B cell (primary cell): ENCODE measurements at regions not wholly inside any gene's neighbourhood (a gene's known extent, or its start where the extent isn't known, plus 50 kb on each side); places are given as distances from the start of the nearest gene placed in this dataset.

Experiments
- ATAC-seq: fragments of 200-7000 bp; cut with Tn5 transposase; one replicate; pipeline ENCODE4 v1.10.0; 2021; ENCODE audit warnings: low read depth, mild to moderate bottlenecking, moderate number of reproducible peaks, moderate library complexity
- CTCF ChIA-PET: fragments of 350-600 bp; sonication (Branson Sonifier 250); formaldehyde crosslinking; loops from one replicate; lab custom pipeline; 2021; ENCODE audit warnings: antibody characterized with exemption, inconsistent platforms; lab: Charles Lee
- POLR2A ChIA-PET: fragments of 350-600 bp; sonication (Branson Sonifier 250); formaldehyde crosslinking; loops from one replicate; lab custom pipeline; 2021; ENCODE audit warnings: antibody characterized with exemption; lab: Charles Lee
- DNase-seq: peaks from one replicate; pipeline ENCODE4 v3.0.0; 2013
- H2AFZ ChIP-seq: 2 replicates; pipeline ENCODE4 v1.6.1; 2012; ENCODE audit warnings: mild to moderate bottlenecking, low read depth, low read length; ENCODE audit not compliant: insufficient read depth, poor library complexity, severe bottlenecking
- H3K27ac ChIP-seq, 2 donors: 1 replicate in 1 of 2; 2 replicates in 1 of 2; pipeline ENCODE4 v1.5.1; 2012 to 2013; ENCODE audit warnings: low read length in 2 of 2, mild to moderate bottlenecking in 2 of 2, moderate library complexity in 1 of 2
- H3K27me3 ChIP-seq, 4 experiments: fragments of 200-600 bp in 1 of 4; sonication (generic) in 1 of 4; replicated peaks in 1 of 4; 1 replicate in 2 of 4; 2 replicates in 2 of 4; pipeline versions ENCODE4 v1.6.1 to v1.7.0; 2013 to 2016; ENCODE audit warnings: low read length in 3 of 4, mild to moderate bottlenecking in 2 of 4, mixed read lengths in 1 of 4, moderate library complexity in 1 of 4; ENCODE audit not compliant: insufficient read depth in 4 of 4, control insufficient read depth in 3 of 4; ENCODE audit errors: control extremely low read depth in 1 of 4
- H3K36me3 ChIP-seq, 2 experiments: replicated peaks in 1 of 2; 1 replicate in 1 of 2; 2 replicates in 1 of 2; pipeline versions ENCODE4 v1.6.1 to v1.7.1; 2013; ENCODE audit warnings: low read length in 1 of 2; ENCODE audit not compliant: insufficient read depth in 2 of 2, control insufficient read depth in 1 of 2; ENCODE audit errors: control extremely low read depth in 1 of 2, extremely low read depth in 1 of 2
- H3K4me1 ChIP-seq, 2 donors: fragments of 200-600 bp in 1 of 2; sonication (generic) in 1 of 2; 1 replicate in 1 of 2; 2 replicates in 1 of 2; pipeline versions ENCODE4 v1.5.1 to v1.6.1; 2013 to 2017; ENCODE audit warnings: low read length in 2 of 2; ENCODE audit not compliant: control insufficient read depth in 2 of 2, insufficient read depth in 2 of 2
- H3K4me2 ChIP-seq: replicated peaks from 2 replicates; pipeline ENCODE3; 2012; ENCODE audit warnings: mild to moderate bottlenecking, low read depth, low read length; ENCODE audit not compliant: poor library complexity, severe bottlenecking
- H3K4me3 ChIP-seq, 5 experiments: fragments of 200-600 bp in 1 of 5; sonication (generic) in 1 of 5; 1 replicate in 3 of 5; 2 replicates in 2 of 5; pipeline versions ENCODE4 v1.5.1 to v1.7.0; 2011 to 2016; ENCODE audit warnings: low read length in 4 of 5, mild to moderate bottlenecking in 4 of 5, low read depth in 2 of 5, control low read depth in 1 of 5, moderate library complexity in 1 of 5; ENCODE audit not compliant: insufficient read depth in 1 of 5; ENCODE audit errors: control extremely low read depth in 1 of 5, extremely low read depth in 1 of 5
- H3K79me2 ChIP-seq: fragments of 200-600 bp; sonication (generic); one replicate; pipeline ENCODE4 v1.6.0; 2016; ENCODE audit warnings: low read length; ENCODE audit not compliant: control insufficient read depth, insufficient read depth
- H3K9ac ChIP-seq: fragments of 200-600 bp; sonication (generic); 2 replicates; pipeline ENCODE4 v1.6.1; 2017; ENCODE audit warnings: mild to moderate bottlenecking, low read length, moderate library complexity
- H3K9me3 ChIP-seq, 3 donors: one replicate each; pipeline versions ENCODE4 v1.6.1 to v1.7.1; 2013; ENCODE audit warnings: low read length in 2 of 3; ENCODE audit not compliant: control insufficient read depth in 2 of 3, insufficient read depth in 1 of 3; ENCODE audit errors: control extremely low read depth in 1 of 3
- H4K20me1 ChIP-seq: 2 replicates; pipeline ENCODE4 v1.6.0; 2012; ENCODE audit warnings: mild to moderate bottlenecking, low read length; ENCODE audit not compliant: insufficient read depth, control insufficient read depth, poor library complexity, severe bottlenecking
- H3K27ac Mint-ChIP-seq: one replicate; pipeline ENCODE4 v1.8.0; 2021; ENCODE audit warnings: mixed read lengths
- H3K27me3 Mint-ChIP-seq: one replicate; pipeline ENCODE4 v1.8.0; 2021; ENCODE audit warnings: mixed read lengths
- H3K4me1 Mint-ChIP-seq: one replicate; pipeline ENCODE4 v1.8.0; 2021; ENCODE audit warnings: mixed read lengths
- H3K4me3 Mint-ChIP-seq: one replicate; pipeline ENCODE4 v1.8.0; 2021; ENCODE audit warnings: mixed read lengths
- H3K9me3 Mint-ChIP-seq: one replicate; pipeline ENCODE4 v1.8.0; 2022; ENCODE audit warnings: mixed read lengths; ENCODE audit not compliant: insufficient read depth
- EZH2 ChIP-seq: IDR thresholded peaks from 2 replicates; pipeline ENCODE4 v1.6.1; 2012; ENCODE audit warnings: borderline replicate concordance, low read depth, mild to moderate bottlenecking, moderate library complexity, low read length; ENCODE audit not compliant: insufficient read depth, poor library complexity, severe bottlenecking
- WGBS: methylation state at CpG from one replicate; pipeline ENCODE4 v1.1.5; 2013; ENCODE audit warnings: missing lambda C conversion rate; ENCODE audit not compliant: insufficient coverage; 5-methylcytosine and 5-hydroxymethylcytosine counted together
- intact Hi-C: fragments of 100-400 bp; cut with micrococcal nuclease; formaldehyde crosslinking; loops from one replicate; pipeline ENCODE4 v1.10.0; 2022
- TF ChIP-seq, protein P1 (sequence below): fragments of 200-600 bp; IDR thresholded peaks from one replicate; pipeline ENCODE4 v1.8.0; 2022; ENCODE audit warnings: antibody characterized with exemption, mild to moderate bottlenecking

- POLR2A ChIA-PET, result no interaction called here
- H3K36me3 ChIP-seq, result no peaks in the 10 kb centered on the region
- Mint-ChIP-seq H3K9me3 (no peaks in the 10 kb centered on the region), H3K4me1 (no peaks in the 10 kb centered on the region), H3K4me3 (no peak overlapping the region), H3K27ac (no peak overlapping the region), H3K27me3 (peaks cover 61% of the 10 kb centered on the region)
- H4K20me1 ChIP-seq, result no peaks in the 10 kb centered on the region
- H3K9me3 ChIP-seq, result peaks cover 0 to 6% (median 0%) of the 10 kb centered on the region in 3 donors
- H3K9ac ChIP-seq, result no peak overlapping the region
- no peak overlapping the region for H3K27ac ChIP-seq
- H3K4me2 ChIP-seq, result no peak overlapping the region
- peaks cover 0 to 9% (median 0%) of the 10 kb centered on the region in 4 experiments for H3K27me3 ChIP-seq
- no peaks in the 10 kb centered on the region for H3K4me1 ChIP-seq
- TF ChIP-seq, protein P1, sequence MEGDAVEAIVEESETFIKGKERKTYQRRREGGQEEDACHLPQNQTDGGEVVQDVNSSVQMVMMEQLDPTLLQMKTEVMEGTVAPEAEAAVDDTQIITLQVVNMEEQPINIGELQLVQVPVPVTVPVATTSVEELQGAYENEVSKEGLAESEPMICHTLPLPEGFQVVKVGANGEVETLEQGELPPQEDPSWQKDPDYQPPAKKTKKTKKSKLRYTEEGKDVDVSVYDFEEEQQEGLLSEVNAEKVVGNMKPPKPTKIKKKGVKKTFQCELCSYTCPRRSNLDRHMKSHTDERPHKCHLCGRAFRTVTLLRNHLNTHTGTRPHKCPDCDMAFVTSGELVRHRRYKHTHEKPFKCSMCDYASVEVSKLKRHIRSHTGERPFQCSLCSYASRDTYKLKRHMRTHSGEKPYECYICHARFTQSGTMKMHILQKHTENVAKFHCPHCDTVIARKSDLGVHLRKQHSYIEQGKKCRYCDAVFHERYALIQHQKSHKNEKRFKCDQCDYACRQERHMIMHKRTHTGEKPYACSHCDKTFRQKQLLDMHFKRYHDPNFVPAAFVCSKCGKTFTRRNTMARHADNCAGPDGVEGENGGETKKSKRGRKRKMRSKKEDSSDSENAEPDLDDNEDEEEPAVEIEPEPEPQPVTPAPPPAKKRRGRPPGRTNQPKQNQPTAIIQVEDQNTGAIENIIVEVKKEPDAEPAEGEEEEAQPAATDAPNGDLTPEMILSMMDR, result no peak
- TF ChIP-seq EZH2, result no peak
- intact Hi-C loops, result no loop called here
- WGBS, result 100% methylated on average over 1 of the region's 2 CpGs
- H2AFZ ChIP-seq, result no peak overlapping the region
- CTCF ChIA-PET, result no interaction called here
- H3K79me2 ChIP-seq, result no peaks in the 10 kb centered on the region
- ATAC-seq, result no peak
- H3K4me3 ChIP-seq, result no peak overlapping the region
- no peak for DNase-seq
These were observed 92.1 kb downstream of the ACKR3 start for GRCh38 chr2:236661762-236662110.

GRCh38 chr2:236662231-236663185 is 92.9 kb downstream of the ACKR3 start:
- DNase-seq (no peak), ATAC-seq (no peak)
- peaks cover 55% of the 10 kb centered on the region for H3K27me3 Mint-ChIP-seq
- Histone ChIP-seq H3K79me2 (no peaks in the 10 kb centered on the region), H3K9ac (no peak overlapping the region), H4K20me1 (no peaks in the 10 kb centered on the region), H3K4me2 (no peak overlapping the region), H2AFZ (no peak overlapping the region), H3K27ac (no peak overlapping the region), H3K9me3 (peaks cover 0 to 8% (median 0%) of the 10 kb centered on the region in 3 donors), H3K27me3 (peaks cover 0 to 9% (median 0%) of the 10 kb centered on the region in 4 experiments), H3K4me1 (no peaks in the 10 kb centered on the region), H3K36me3 (no peaks in the 10 kb centered on the region), H3K4me3 (no peak overlapping the region)
- no peak for TF ChIP-seq EZH2
- TF ChIP-seq, protein P1, result no peak
- no peak overlapping the region for H3K27ac Mint-ChIP-seq
- CTCF ChIA-PET, result interaction anchor here (1.2 kb wide), 1 partner anchor 93 kb away, joined by 4 read pairs; the partner anchor contains the start of gene ACKR3
- 74% methylated on average over 9 of the region's 11 CpGs for WGBS
- H3K9me3 Mint-ChIP-seq, result no peaks in the 10 kb centered on the region
- POLR2A ChIA-PET, result no interaction called here
- H3K4me1 Mint-ChIP-seq, result no peaks in the 10 kb centered on the region
- no peak overlapping the region for H3K4me3 Mint-ChIP-seq
- intact Hi-C loops, result no loop called here
